SKM-1 treated with dmso at 0.1 percent for 144 hours (cell line): ENCODE measurements at regions not wholly inside any gene's neighbourhood (a gene's known extent, or its start where the extent isn't known, plus 50 kb on each side); places are given as distances from the start of the nearest gene placed in this dataset.
"Not testable (repeated sequence)": the region's sequence is repeated elsewhere in the genome, so short reads cannot be mapped to it uniquely, and the experiment has no call there.

Source experiments
- DNase-seq: peaks from one replicate; lab custom pipeline; 2025; ENCODE audit not compliant: unreplicated experiment; lab: John Stamatoyannopoulos, UW

- DNase-seq: peak; percentile 74
Measured at GRCh38 chr17:63075969-63076368, 109.9 kb downstream of the TANC2 start.

GRCh38 chr17:63078707-63079106 lies 112.7 kb downstream of the TANC2 start:
- DNase-seq: no peak

- DNase-seq: no peak
Measured at GRCh38 chr17:63082273-63082861, 116.3 kb downstream of the TANC2 start.

- no peak for DNase-seq
Measured at GRCh38 chr17:63082952-63083351, 116.9 kb downstream of the TANC2 start.

GRCh38 chr17:63086483-63087185 lies 120.6 kb downstream of the TANC2 start:
- no peak for DNase-seq

- not testable (repeated sequence) for DNase-seq
Measured at GRCh38 chr17:63090358-63091114, 124.5 kb downstream of the TANC2 start.

- not testable (repeated sequence) for DNase-seq
Measured at GRCh38 chr17:63091909-63092308, 125.9 kb downstream of the TANC2 start.

- DNase-seq: no peak
Measured at GRCh38 chr17:63094631-63095030, 128.6 kb downstream of the TANC2 start.

GRCh38 chr17:63095459-63095858 lies 129.4 kb downstream of the TANC2 start:
- no peak for DNase-seq

- no peak for DNase-seq
Measured at GRCh38 chr17:63095879-63096278, 129.8 kb downstream of the TANC2 start.

- no peak for DNase-seq
Measured at GRCh38 chr17:63096426-63096825, 130.4 kb downstream of the TANC2 start.

GRCh38 chr17:63099425-63099824 lies 133.4 kb downstream of the TANC2 start:
- no peak for DNase-seq

GRCh38 chr17:63102034-63102433 lies 136.0 kb downstream of the TANC2 start:
- DNase-seq: no peak

- no peak for DNase-seq
Measured at GRCh38 chr17:63106050-63106449, 140.0 kb downstream of the TANC2 start.

GRCh38 chr17:63109661-63110060 lies 143.6 kb downstream of the TANC2 start:
- DNase-seq: no peak

GRCh38 chr17:63113167-63113566 lies 147.1 kb downstream of the TANC2 start:
- DNase-seq: no peak

GRCh38 chr17:63116228-63116627 lies 150.2 kb downstream of the TANC2 start:
- no peak for DNase-seq

- DNase-seq: no peak
Measured at GRCh38 chr17:63116967-63117830, 151.2 kb downstream of the TANC2 start.

GRCh38 chr17:63120406-63120805 lies 154.4 kb downstream of the TANC2 start:
- DNase-seq: no peak

GRCh38 chr17:63124536-63124935 lies 158.5 kb downstream of the TANC2 start:
- DNase-seq: no peak

- DNase-seq: no peak
Measured at GRCh38 chr17:63124958-63125357, 158.9 kb downstream of the TANC2 start.
